ENCODE measurements at regions not wholly inside any gene's neighbourhood (a gene's known extent, or its start where the extent isn't known, plus 50 kb on each side); places are given as distances from the start of the nearest gene placed in this dataset.
"Not testable (repeated sequence)": the region's sequence is repeated elsewhere in the genome, so short reads cannot be mapped to it uniquely, and the experiment has no call there.

DNA sequence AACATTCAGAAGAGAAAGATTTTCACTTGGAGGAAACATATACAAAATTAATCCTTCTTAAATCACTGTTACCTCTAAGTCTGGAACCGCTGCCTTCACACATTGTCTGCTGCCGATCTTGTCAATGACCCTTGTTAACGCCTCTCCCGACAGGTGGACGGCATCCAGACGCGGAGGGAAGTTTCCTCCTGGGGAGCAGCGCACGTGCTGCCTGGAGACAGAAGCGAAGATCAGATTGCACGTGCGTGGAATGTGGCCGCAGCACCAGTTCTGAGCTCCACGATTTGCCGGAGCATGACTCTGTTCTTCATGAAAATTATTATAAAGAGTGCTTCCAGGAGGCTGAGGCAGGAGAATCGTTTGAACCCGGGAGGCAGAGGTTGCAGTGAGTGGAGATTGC is 183.6 kb upstream of the IRX4 start:
- H4K20me1 ChIP-seq (ENCODE audit: insufficient read depth, low read length) = no peaks in the 10 kb centered on the region
- no peak overlapping the region for H3K4me2 ChIP-seq (ENCODE audit: low read length)
- no peak for TF ChIP-seq EZH2phosphoT487 (IDR thresholded peaks at IDR 0.05; ENCODE audit: low read depth)
- TF ChIP-seq, protein P1, sequence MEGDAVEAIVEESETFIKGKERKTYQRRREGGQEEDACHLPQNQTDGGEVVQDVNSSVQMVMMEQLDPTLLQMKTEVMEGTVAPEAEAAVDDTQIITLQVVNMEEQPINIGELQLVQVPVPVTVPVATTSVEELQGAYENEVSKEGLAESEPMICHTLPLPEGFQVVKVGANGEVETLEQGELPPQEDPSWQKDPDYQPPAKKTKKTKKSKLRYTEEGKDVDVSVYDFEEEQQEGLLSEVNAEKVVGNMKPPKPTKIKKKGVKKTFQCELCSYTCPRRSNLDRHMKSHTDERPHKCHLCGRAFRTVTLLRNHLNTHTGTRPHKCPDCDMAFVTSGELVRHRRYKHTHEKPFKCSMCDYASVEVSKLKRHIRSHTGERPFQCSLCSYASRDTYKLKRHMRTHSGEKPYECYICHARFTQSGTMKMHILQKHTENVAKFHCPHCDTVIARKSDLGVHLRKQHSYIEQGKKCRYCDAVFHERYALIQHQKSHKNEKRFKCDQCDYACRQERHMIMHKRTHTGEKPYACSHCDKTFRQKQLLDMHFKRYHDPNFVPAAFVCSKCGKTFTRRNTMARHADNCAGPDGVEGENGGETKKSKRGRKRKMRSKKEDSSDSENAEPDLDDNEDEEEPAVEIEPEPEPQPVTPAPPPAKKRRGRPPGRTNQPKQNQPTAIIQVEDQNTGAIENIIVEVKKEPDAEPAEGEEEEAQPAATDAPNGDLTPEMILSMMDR (IDR thresholded peaks at IDR 0.05; ENCODE audit: low read depth, low read length) = no peak
- H3K4me1 ChIP-seq (ENCODE audit: low read length) = no peaks in the 10 kb centered on the region
- no peak overlapping the region for H3K27ac ChIP-seq (ENCODE audit: low read length)
- no peaks in the 10 kb centered on the region for H3K27me3 ChIP-seq (ENCODE audit: low read depth, low read length)
- no peaks in the 10 kb centered on the region for H3K9me3 ChIP-seq (ENCODE audit: insufficient read depth, low read length)
- H3K4me3 ChIP-seq (ENCODE audit: low read length) = no peak overlapping the region
- no peaks in the 10 kb centered on the region for H3K79me2 ChIP-seq (ENCODE audit: low read length)
- H3K36me3 ChIP-seq (replicated peaks; ENCODE audit: low read depth, low read length) = no peaks in the 10 kb centered on the region
- no peak overlapping the region for H3K9ac ChIP-seq (ENCODE audit: low read length)
- no peak overlapping the region for H2AFZ ChIP-seq (ENCODE audit: low read depth, low read length)

DNA sequence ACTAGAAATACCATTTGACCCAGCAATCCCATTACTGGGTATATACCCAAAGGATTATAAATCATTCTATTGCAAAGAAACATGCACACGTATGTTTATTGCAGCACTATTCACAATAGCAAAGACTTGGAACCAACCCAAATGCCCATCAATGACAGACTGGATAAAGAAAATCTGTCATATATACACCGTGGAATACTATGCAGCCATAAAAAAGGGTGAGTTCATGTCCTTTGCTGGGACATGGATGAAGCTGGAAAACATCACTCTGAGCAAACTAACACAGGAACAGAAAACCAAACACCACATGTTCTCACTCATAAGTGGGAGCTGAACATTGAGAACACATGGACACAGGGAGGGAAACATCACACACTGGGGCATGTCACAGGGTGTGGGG is 180.7 kb upstream of the IRX4 start:
- not testable (repeated sequence) for H3K36me3 ChIP-seq (replicated peaks; ENCODE audit: low read depth, low read length); H3K9ac ChIP-seq (ENCODE audit: low read length); H3K4me1 ChIP-seq (ENCODE audit: low read length); H4K20me1 ChIP-seq (ENCODE audit: insufficient read depth, low read length); H3K27me3 ChIP-seq (ENCODE audit: low read depth, low read length); H3K27ac ChIP-seq (ENCODE audit: low read length); H3K4me3 ChIP-seq (ENCODE audit: low read length); H3K79me2 ChIP-seq (ENCODE audit: low read length); H3K9me3 ChIP-seq (ENCODE audit: insufficient read depth, low read length); H2AFZ ChIP-seq (ENCODE audit: low read depth, low read length); H3K4me2 ChIP-seq (ENCODE audit: low read length)

DNA sequence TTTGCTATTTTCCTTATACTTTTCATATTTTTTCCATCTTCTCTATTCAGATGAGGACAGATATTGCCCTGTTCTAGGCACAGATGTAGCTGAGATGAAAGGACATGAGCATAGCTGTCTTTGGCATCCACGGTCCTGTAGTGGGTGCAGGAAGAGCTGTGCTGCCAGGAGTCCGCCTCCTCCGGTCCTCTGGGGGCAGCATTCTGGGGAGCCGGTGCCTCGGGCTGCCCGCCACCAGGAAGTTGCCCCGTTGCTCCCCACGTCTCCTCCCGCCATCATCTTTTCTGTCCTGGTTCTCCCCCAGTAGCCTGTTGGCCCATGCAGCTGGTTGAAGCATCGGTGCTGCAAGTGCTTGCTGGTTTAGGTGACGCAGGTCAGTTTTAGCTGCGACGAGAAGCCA is 170.0 kb upstream of the IRX4 start:
- Histone ChIP-seq H3K4me2 (ENCODE audit: low read length) (no peak overlapping the region), H3K36me3 (replicated peaks; ENCODE audit: low read depth, low read length) (no peaks in the 10 kb centered on the region), H4K20me1 (ENCODE audit: insufficient read depth, low read length) (no peaks in the 10 kb centered on the region), H3K79me2 (ENCODE audit: low read length) (no peaks in the 10 kb centered on the region), H3K4me1 (ENCODE audit: low read length) (no peaks in the 10 kb centered on the region), H3K9me3 (ENCODE audit: insufficient read depth, low read length) (no peaks in the 10 kb centered on the region), H3K4me3 (ENCODE audit: low read length) (no peak overlapping the region), H2AFZ (ENCODE audit: low read depth, low read length) (no peak overlapping the region), H3K9ac (ENCODE audit: low read length) (no peak overlapping the region), H3K27ac (ENCODE audit: low read length) (no peak overlapping the region), H3K27me3 (ENCODE audit: low read depth, low read length) (no peaks in the 10 kb centered on the region)
- no peak for TF ChIP-seq EZH2phosphoT487 (IDR thresholded peaks at IDR 0.05; ENCODE audit: low read depth)
- TF ChIP-seq, protein P1 (IDR thresholded peaks at IDR 0.05; ENCODE audit: low read depth, low read length) = no peak

DNA sequence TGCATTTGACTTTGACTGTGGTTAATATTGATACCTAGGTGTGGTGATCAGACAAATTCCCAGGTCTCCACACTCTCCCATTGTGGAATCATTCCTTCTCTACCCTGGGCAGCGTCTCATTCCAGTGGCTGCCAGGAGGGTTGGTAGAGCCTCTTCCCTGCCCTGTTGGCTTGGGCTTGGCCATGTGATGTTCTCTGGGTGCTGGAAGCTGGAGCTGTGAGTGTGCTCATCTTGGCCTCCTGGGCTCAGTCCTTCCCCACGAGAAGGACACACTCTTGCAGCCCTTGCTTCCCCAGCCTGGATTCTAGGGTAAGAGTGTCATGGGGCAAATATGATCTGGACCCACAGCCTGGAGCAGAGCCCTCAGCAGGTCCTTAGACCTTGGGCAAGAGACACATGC is 167.2 kb upstream of the IRX4 start:
- Histone ChIP-seq H3K4me2 (ENCODE audit: low read length) (no peak overlapping the region), H2AFZ (ENCODE audit: low read depth, low read length) (no peak overlapping the region), H3K36me3 (replicated peaks; ENCODE audit: low read depth, low read length) (no peaks in the 10 kb centered on the region), H3K9me3 (ENCODE audit: insufficient read depth, low read length) (no peaks in the 10 kb centered on the region), H3K4me3 (ENCODE audit: low read length) (no peak overlapping the region), H4K20me1 (ENCODE audit: insufficient read depth, low read length) (no peaks in the 10 kb centered on the region), H3K4me1 (ENCODE audit: low read length) (no peaks in the 10 kb centered on the region), H3K27me3 (ENCODE audit: low read depth, low read length) (no peaks in the 10 kb centered on the region), H3K27ac (ENCODE audit: low read length) (no peak overlapping the region), H3K79me2 (ENCODE audit: low read length) (no peaks in the 10 kb centered on the region), H3K9ac (ENCODE audit: low read length) (no peak overlapping the region)
- no peak for TF ChIP-seq EZH2phosphoT487 (IDR thresholded peaks at IDR 0.05; ENCODE audit: low read depth)
- TF ChIP-seq, protein P1 (IDR thresholded peaks at IDR 0.05; ENCODE audit: low read depth, low read length) = no peak

DNA sequence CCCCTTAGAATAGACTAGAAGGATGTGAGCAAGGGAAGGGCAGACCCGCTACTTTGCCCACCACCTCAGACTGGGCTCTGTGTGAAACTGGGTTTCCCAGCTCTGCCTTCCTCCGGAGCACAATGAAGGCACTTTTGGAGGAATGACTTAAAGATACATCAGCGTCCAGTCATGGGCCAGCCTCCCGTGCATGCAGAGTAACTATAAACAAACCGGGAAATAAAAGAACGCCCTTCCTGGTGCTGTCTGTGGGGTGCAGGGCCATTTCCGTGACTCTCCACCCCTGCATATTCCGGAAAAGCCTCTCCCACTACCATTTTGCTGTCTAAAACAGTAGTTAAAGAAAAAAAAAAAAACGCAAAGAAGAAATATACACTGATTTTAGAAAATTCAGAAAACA is 165.9 kb upstream of the IRX4 start:
- no peaks in the 10 kb centered on the region for H3K4me1 ChIP-seq (ENCODE audit: low read length)
- H2AFZ ChIP-seq (ENCODE audit: low read depth, low read length) = no peak overlapping the region
- H3K4me2 ChIP-seq (ENCODE audit: low read length) = no peak overlapping the region
- H3K36me3 ChIP-seq (replicated peaks; ENCODE audit: low read depth, low read length) = no peaks in the 10 kb centered on the region
- no peak overlapping the region for H3K27ac ChIP-seq (ENCODE audit: low read length)
- no peaks in the 10 kb centered on the region for H4K20me1 ChIP-seq (ENCODE audit: insufficient read depth, low read length)
- TF ChIP-seq EZH2phosphoT487 (IDR thresholded peaks at IDR 0.05; ENCODE audit: low read depth) = no peak
- TF ChIP-seq, protein P1 (IDR thresholded peaks at IDR 0.05; ENCODE audit: low read depth, low read length) = no peak
- H3K9me3 ChIP-seq (ENCODE audit: insufficient read depth, low read length) = no peaks in the 10 kb centered on the region
- H3K79me2 ChIP-seq (ENCODE audit: low read length) = no peaks in the 10 kb centered on the region
- H3K4me3 ChIP-seq (ENCODE audit: low read length) = no peak overlapping the region
- no peak overlapping the region for H3K9ac ChIP-seq (ENCODE audit: low read length)
- H3K27me3 ChIP-seq (ENCODE audit: low read depth, low read length) = no peaks in the 10 kb centered on the region

Data from OCI-LY3 (cell line).